OCI-LY3 (cell line): ENCODE measurements at regions not wholly inside any gene's neighbourhood (a gene's known extent, or its start where the extent isn't known, plus 50 kb on each side); places are given as distances from the start of the nearest gene placed in this dataset.

Source experiments
- CTCF ChIP-seq: fragments of 200-600, 300-600 bp; sonication (generic); IDR thresholded peaks from 2 replicates; pipeline ENCODE4 v1.5.1; 2014; ENCODE audit warnings: antibody characterized with exemption, low read length, low read depth
- EZH2phosphoT487 ChIP-seq: fragments of 200-600 bp; shearing (Covaris generic); IDR thresholded peaks from 2 replicates; pipeline ENCODE4 v1.6.1; 2018; ENCODE audit warnings: antibody characterized with exemption, mixed run types, low read depth

DNA sequence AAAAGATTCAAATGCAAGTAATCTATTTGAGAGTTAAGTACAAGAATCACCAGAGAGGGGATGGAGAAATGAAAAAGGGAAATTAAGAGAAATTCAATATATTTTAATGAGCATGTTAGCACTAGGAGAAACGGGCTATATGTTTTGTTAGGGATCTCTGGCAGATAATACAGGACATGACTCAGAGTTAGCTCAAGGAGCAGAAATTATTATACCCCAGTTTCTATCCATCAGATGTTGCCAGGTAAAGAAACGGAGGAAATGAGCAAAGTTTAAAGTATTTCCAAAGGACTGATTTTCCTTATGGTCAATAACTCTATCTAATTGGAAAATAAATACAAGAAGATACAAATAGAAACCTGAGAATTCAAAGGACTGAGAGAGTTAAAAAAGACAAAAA lies 867.6 kb downstream of the TRAM1L1 start:
- no peak for TF ChIP-seq CTCF
- no peak for TF ChIP-seq EZH2phosphoT487
